ENCODE measurements at regions not wholly inside any gene's neighbourhood (a gene's known extent, or its start where the extent isn't known, plus 50 kb on each side); places are given as distances from the start of the nearest gene placed in this dataset.

DNA sequence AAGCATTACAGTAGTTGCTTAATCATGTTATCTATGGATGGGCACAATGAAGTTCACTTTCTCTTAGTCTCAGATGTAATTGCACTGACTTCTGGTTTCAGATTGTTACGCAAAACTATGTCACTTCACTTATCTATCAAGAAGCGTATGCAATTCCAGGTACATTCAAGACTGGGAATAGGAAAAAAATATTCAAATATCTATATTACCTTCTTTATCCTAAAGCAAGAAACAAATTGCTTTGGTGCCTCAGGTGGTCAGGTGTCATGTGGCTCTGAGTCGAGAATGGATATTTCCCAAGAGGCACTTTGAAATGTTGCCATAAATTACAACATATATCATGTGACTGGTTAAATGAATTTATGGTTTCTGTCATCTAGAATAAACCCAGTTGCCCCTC is 318.6 kb downstream of the SS18 start:
- TF ChIP-seq, protein P1, sequence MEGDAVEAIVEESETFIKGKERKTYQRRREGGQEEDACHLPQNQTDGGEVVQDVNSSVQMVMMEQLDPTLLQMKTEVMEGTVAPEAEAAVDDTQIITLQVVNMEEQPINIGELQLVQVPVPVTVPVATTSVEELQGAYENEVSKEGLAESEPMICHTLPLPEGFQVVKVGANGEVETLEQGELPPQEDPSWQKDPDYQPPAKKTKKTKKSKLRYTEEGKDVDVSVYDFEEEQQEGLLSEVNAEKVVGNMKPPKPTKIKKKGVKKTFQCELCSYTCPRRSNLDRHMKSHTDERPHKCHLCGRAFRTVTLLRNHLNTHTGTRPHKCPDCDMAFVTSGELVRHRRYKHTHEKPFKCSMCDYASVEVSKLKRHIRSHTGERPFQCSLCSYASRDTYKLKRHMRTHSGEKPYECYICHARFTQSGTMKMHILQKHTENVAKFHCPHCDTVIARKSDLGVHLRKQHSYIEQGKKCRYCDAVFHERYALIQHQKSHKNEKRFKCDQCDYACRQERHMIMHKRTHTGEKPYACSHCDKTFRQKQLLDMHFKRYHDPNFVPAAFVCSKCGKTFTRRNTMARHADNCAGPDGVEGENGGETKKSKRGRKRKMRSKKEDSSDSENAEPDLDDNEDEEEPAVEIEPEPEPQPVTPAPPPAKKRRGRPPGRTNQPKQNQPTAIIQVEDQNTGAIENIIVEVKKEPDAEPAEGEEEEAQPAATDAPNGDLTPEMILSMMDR (IDR thresholded peaks at IDR 0.05 in 2 of 3, conservative IDR thresholded peaks at IDR 0.05 in 1 of 3; ENCODE audit: borderline replicate concordance in 1 of 3, insufficient read depth in 1 of 3, low read depth in 2 of 3, low read length in 2 of 3), result no peak
- TF ChIP-seq, protein P2, sequence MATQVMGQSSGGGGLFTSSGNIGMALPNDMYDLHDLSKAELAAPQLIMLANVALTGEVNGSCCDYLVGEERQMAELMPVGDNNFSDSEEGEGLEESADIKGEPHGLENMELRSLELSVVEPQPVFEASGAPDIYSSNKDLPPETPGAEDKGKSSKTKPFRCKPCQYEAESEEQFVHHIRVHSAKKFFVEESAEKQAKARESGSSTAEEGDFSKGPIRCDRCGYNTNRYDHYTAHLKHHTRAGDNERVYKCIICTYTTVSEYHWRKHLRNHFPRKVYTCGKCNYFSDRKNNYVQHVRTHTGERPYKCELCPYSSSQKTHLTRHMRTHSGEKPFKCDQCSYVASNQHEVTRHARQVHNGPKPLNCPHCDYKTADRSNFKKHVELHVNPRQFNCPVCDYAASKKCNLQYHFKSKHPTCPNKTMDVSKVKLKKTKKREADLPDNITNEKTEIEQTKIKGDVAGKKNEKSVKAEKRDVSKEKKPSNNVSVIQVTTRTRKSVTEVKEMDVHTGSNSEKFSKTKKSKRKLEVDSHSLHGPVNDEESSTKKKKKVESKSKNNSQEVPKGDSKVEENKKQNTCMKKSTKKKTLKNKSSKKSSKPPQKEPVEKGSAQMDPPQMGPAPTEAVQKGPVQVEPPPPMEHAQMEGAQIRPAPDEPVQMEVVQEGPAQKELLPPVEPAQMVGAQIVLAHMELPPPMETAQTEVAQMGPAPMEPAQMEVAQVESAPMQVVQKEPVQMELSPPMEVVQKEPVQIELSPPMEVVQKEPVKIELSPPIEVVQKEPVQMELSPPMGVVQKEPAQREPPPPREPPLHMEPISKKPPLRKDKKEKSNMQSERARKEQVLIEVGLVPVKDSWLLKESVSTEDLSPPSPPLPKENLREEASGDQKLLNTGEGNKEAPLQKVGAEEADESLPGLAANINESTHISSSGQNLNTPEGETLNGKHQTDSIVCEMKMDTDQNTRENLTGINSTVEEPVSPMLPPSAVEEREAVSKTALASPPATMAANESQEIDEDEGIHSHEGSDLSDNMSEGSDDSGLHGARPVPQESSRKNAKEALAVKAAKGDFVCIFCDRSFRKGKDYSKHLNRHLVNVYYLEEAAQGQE (IDR thresholded peaks at IDR 0.05; ENCODE audit: low read depth), result no peak
- TF ChIP-seq POLR2A (IDR thresholded peaks at IDR 0.05; ENCODE audit: borderline replicate concordance, extremely low read depth, insufficient read depth, insufficient read length) (no peak), SP1 (IDR thresholded peaks at IDR 0.05; ENCODE audit: low read depth) (no peak), JUND (IDR thresholded peaks at IDR 0.05) (no peak), EZH2phosphoT487 (IDR thresholded peaks at IDR 0.05; ENCODE audit: borderline replicate concordance) (no peak), SRF (IDR thresholded peaks at IDR 0.05; ENCODE audit: low read depth) (no peak), SIN3A (IDR thresholded peaks at IDR 0.05; ENCODE audit: low read depth) (no peak), TCF7L2 (IDR thresholded peaks at IDR 0.05; ENCODE audit: borderline replicate concordance, extremely low read depth, insufficient read depth, insufficient read length) (no peak), EZH2 (IDR thresholded peaks at IDR 0.05) (no peak)

Measured in HCT116 (cell line).